T47D (cell line): ENCODE measurements at regions not wholly inside any gene's neighbourhood (a gene's known extent, or its start where the extent isn't known, plus 50 kb on each side); places are given as distances from the start of the nearest gene placed in this dataset.

Experiments
- DNase-seq, 2 experiments: peaks; one replicate each; pipeline versions ENCODE4 v3.0.0 to v3.0.0-alpha.2; 2011 to 2012; ENCODE audit warnings: low read depth in 1 of 2, low spot score in 1 of 2
- JUND ChIP-seq: IDR thresholded peaks from 2 replicates; pipeline ENCODE4 v1.6.1; 2012; ENCODE audit warnings: low read depth
- in situ Hi-C: cut with HindIII; loops from 2 replicates; pipeline ENCODE4 v1.10.0; 2016; ENCODE audit warnings: low sequenced_read_pairs, low pct_unique_long_range_greater_than_20kb

GRCh38 chr10:58885146-58885545, 291.3 kb upstream of the PHYHIPL start:
- no peak for TF ChIP-seq JUND
- in situ Hi-C loops, result no loop called here
- no peak for DNase-seq

- DNase-seq, result no peak
- no peak for TF ChIP-seq JUND
- in situ Hi-C loops, result no loop called here
These were observed 290.6 kb upstream of the PHYHIPL start for GRCh38 chr10:58885686-58886345.

GRCh38 chr10:58886406-58886805, 290.0 kb upstream of the PHYHIPL start:
- TF ChIP-seq JUND, result no peak
- no peak for DNase-seq
- in situ Hi-C loops, result no loop called here

GRCh38 chr10:58887474-58887873, 289.0 kb upstream of the PHYHIPL start:
- in situ Hi-C loops, result no loop called here
- no peak for DNase-seq
- TF ChIP-seq JUND, result no peak

- in situ Hi-C loops, result no loop called here
- no peak for TF ChIP-seq JUND
- DNase-seq, result no peak
These were observed 287.5 kb upstream of the PHYHIPL start for GRCh38 chr10:58888957-58889356.

- DNase-seq, result no peak
- no peak for TF ChIP-seq JUND
- in situ Hi-C loops, result no loop called here
These were observed 284.4 kb upstream of the PHYHIPL start for GRCh38 chr10:58892031-58892531.

- DNase-seq, result no peak
- in situ Hi-C loops, result no loop called here
- TF ChIP-seq JUND, result no peak
These were observed 281.5 kb upstream of the PHYHIPL start for GRCh38 chr10:58894929-58895328.

- DNase-seq, result no peak
- in situ Hi-C loops, result no loop called here
- no peak for TF ChIP-seq JUND
These were observed 280.2 kb upstream of the PHYHIPL start for GRCh38 chr10:58896229-58896628.

- no peak for TF ChIP-seq JUND
- in situ Hi-C loops, result no loop called here
- DNase-seq, result no peak
These were observed 279.2 kb upstream of the PHYHIPL start for GRCh38 chr10:58897236-58897635.

GRCh38 chr10:58897708-58898107, 278.7 kb upstream of the PHYHIPL start:
- DNase-seq, result no peak
- in situ Hi-C loops, result no loop called here
- TF ChIP-seq JUND, result no peak

- DNase-seq, result peak in 1 of 2 experiments; percentile 62
- no peak for TF ChIP-seq JUND
- in situ Hi-C loops, result no loop called here
These were observed 277.4 kb upstream of the PHYHIPL start for GRCh38 chr10:58898854-58899573.

GRCh38 chr10:58901092-58901646, 275.3 kb upstream of the PHYHIPL start:
- no peak for TF ChIP-seq JUND
- no peak for DNase-seq
- in situ Hi-C loops, result no loop called here

GRCh38 chr10:58903071-58903470, 273.4 kb upstream of the PHYHIPL start:
- DNase-seq, result no peak
- in situ Hi-C loops, result no loop called here
- no peak for TF ChIP-seq JUND
